SK-N-SH (cell line): ENCODE measurements at regions not wholly inside any gene's neighbourhood (a gene's known extent, or its start where the extent isn't known, plus 50 kb on each side); places are given as distances from the start of the nearest gene placed in this dataset.

Experiments used
- CTCF ChIA-PET: fragments of 300-600, 350-600 bp; formaldehyde crosslinking; extraction: SDS; loops from one replicate; lab custom pipeline; 2021; lab: Yijun Ruan, JAX
- POLR2A ChIA-PET: fragments of 350-600 bp; sonication (Branson Sonifier 250); formaldehyde crosslinking; extraction: SDS; loops from one replicate; lab custom pipeline; 2020; ENCODE audit warnings: antibody characterized with exemption, inconsistent platforms; lab: Yijun Ruan, JAX
- DNase-seq: peaks from one replicate; pipeline ENCODE4 v3.0.0; 2012
- H2AFZ ChIP-seq: fragments of 200-600 bp; sonication (generic); 2 replicates; pipeline ENCODE4 v1.8.1; 2016; ENCODE audit warnings: antibody characterized with exemption, mild to moderate bottlenecking, low read depth
- H3F3A ChIP-seq: fragments of 200-600 bp; sonication (generic); replicated peaks from 2 replicates; pipeline ENCODE3; 2016; ENCODE audit warnings: antibody characterized with exemption, mild to moderate bottlenecking; ENCODE audit not compliant: insufficient read depth
- H3K27ac ChIP-seq, 2 experiments: fragments of 200-500 bp in 1 of 2; fragments of 200-600 bp in 1 of 2; sonication (Bioruptor generic) in 1 of 2; sonication (generic), shearing (Covaris generic) in 1 of 2; 2 replicates each; pipeline versions ENCODE4 v1.5.1 to v1.6.1; 2014 to 2016; ENCODE audit warnings: low read depth in 2 of 2, inconsistent platforms in 1 of 2, low read length in 1 of 2, mild to moderate bottlenecking in 1 of 2, mixed read lengths in 1 of 2
- H3K27me3 ChIP-seq: fragments of 200-600 bp; sonication (generic), shearing (Covaris generic); 2 replicates; pipeline ENCODE4 v1.6.1; 2016; ENCODE audit warnings: mixed run types; ENCODE audit not compliant: insufficient read depth
- H3K36me3 ChIP-seq, 2 experiments: fragments of 200-500 bp in 1 of 2; fragments of 200-600 bp in 1 of 2; sonication (Bioruptor generic) in 1 of 2; sonication (generic) in 1 of 2; replicated peaks in 1 of 2; 2 replicates each; pipeline versions ENCODE3 to v1.5.1; 2014 to 2016; ENCODE audit warnings: low read length in 1 of 2, mild to moderate bottlenecking in 1 of 2; ENCODE audit not compliant: insufficient read depth in 2 of 2, control insufficient read depth in 1 of 2
- H3K4me1 ChIP-seq, 2 experiments: fragments of 200-500 bp in 1 of 2; fragments of 200-600 bp in 1 of 2; sonication (Bioruptor generic) in 1 of 2; sonication (generic), shearing (Covaris generic) in 1 of 2; 2 replicates each; pipeline versions ENCODE4 v1.5.1 to v1.6.1; 2014 to 2016; ENCODE audit warnings: low read depth in 1 of 2, low read length in 1 of 2, mixed run types in 1 of 2; ENCODE audit not compliant: insufficient read depth in 2 of 2, control insufficient read depth in 1 of 2
- H3K4me2 ChIP-seq: fragments of 200-600 bp; sonication (generic), shearing (Covaris generic); 2 replicates; pipeline ENCODE4 v1.6.1; 2017; ENCODE audit warnings: mixed run types
- H3K4me3 ChIP-seq, 2 experiments: fragments of 200-500 bp in 1 of 2; fragments of 200-600 bp in 1 of 2; sonication (Bioruptor generic) in 1 of 2; sonication (generic), shearing (Covaris generic) in 1 of 2; 2 replicates each; pipeline versions ENCODE4 v1.5.1 to v1.8.1; 2014 to 2016; ENCODE audit warnings: low read depth in 2 of 2, inconsistent platforms in 1 of 2, low read length in 1 of 2, mild to moderate bottlenecking in 1 of 2, mixed read lengths in 1 of 2, moderate library complexity in 1 of 2
- H3K79me2 ChIP-seq: fragments of 200-600 bp; sonication (generic); 2 replicates; pipeline ENCODE4 v1.8.1; 2017; ENCODE audit warnings: mild to moderate bottlenecking; ENCODE audit not compliant: insufficient read depth
- H3K9ac ChIP-seq: fragments of 200-600 bp; sonication (generic); 2 replicates; pipeline ENCODE4 v1.6.1; 2017; ENCODE audit warnings: mixed run types
- H3K9me2 ChIP-seq: fragments of 200-600 bp; sonication (generic); 2 replicates; pipeline ENCODE4 v1.6.1; 2017; ENCODE audit warnings: mixed run types
- H3K9me3 ChIP-seq: fragments of 200-600 bp; sonication (generic); 2 replicates; pipeline ENCODE4 v1.6.1; 2017; ENCODE audit warnings: mixed run types, mild to moderate bottlenecking, moderate library complexity
- H4K20me1 ChIP-seq: fragments of 200-600 bp; sonication (generic); 2 replicates; pipeline ENCODE4 v1.6.1; 2017; ENCODE audit warnings: mild to moderate bottlenecking, mixed run types; ENCODE audit not compliant: insufficient read depth
- CTCF ChIP-seq: fragments of 200-600 bp; sonication (generic); IDR thresholded peaks from 2 replicates; pipeline ENCODE4 v1.6.1; 2017; ENCODE audit warnings: antibody characterized with exemption, mild to moderate bottlenecking, moderate library complexity
- ELF1 ChIP-seq: IDR thresholded peaks from 2 replicates; pipeline ENCODE4 v1.4.0; 2012
- FOXJ3 ChIP-seq: sonication (generic); formaldehyde crosslinking; IDR thresholded peaks from 2 replicates; pipeline ENCODE4 v1.5.1; 2020; ENCODE audit warnings: mild to moderate bottlenecking, missing genetic modification reagents
- FOXM1 ChIP-seq: IDR thresholded peaks from 2 replicates; pipeline ENCODE4 v1.4.0; 2012; ENCODE audit warnings: low read depth, mild to moderate bottlenecking
- NRF1 ChIP-seq: IDR thresholded peaks from 2 replicates; pipeline ENCODE4 v1.6.1; 2012; ENCODE audit warnings: low read depth, mild to moderate bottlenecking, low read length
- PBX3 ChIP-seq: IDR thresholded peaks from 2 replicates; pipeline ENCODE4; 2012
- POLR2AphosphoS5 ChIP-seq: IDR thresholded peaks from 2 replicates; pipeline ENCODE4 v1.6.1; 2012; ENCODE audit warnings: low read depth, low read length
- USF1 ChIP-seq: IDR thresholded peaks from 2 replicates; pipeline ENCODE4 v1.4.0; 2012; ENCODE audit warnings: low read depth, borderline replicate concordance
- USF2 ChIP-seq: fragments of 150-350 bp; IDR thresholded peaks from 2 replicates; pipeline ENCODE4 v1.6.1; 2017; ENCODE audit warnings: antibody characterized with exemption, low read length, low read depth, borderline replicate concordance
- YY1 ChIP-seq: IDR thresholded peaks from 2 replicates; pipeline ENCODE4 v1.4.0; 2012; ENCODE audit warnings: low read depth, mild to moderate bottlenecking
- ZBTB33 ChIP-seq: IDR thresholded peaks from 2 replicates; pipeline ENCODE4 v1.4.0; 2012; ENCODE audit warnings: low read depth, borderline replicate concordance
- WGBS: methylation state at CpG from one replicate; pipeline ENCODE4 v1.1.6; 2017; ENCODE audit warnings: low lambda C conversion rate; 5-methylcytosine and 5-hydroxymethylcytosine counted together
- TF ChIP-seq, protein P1 (sequence below): fragments of 150-350 bp; IDR thresholded peaks from 2 replicates; pipeline ENCODE4 v1.6.1; 2016; ENCODE audit warnings: mild to moderate bottlenecking, low read depth, low read length

DNA sequence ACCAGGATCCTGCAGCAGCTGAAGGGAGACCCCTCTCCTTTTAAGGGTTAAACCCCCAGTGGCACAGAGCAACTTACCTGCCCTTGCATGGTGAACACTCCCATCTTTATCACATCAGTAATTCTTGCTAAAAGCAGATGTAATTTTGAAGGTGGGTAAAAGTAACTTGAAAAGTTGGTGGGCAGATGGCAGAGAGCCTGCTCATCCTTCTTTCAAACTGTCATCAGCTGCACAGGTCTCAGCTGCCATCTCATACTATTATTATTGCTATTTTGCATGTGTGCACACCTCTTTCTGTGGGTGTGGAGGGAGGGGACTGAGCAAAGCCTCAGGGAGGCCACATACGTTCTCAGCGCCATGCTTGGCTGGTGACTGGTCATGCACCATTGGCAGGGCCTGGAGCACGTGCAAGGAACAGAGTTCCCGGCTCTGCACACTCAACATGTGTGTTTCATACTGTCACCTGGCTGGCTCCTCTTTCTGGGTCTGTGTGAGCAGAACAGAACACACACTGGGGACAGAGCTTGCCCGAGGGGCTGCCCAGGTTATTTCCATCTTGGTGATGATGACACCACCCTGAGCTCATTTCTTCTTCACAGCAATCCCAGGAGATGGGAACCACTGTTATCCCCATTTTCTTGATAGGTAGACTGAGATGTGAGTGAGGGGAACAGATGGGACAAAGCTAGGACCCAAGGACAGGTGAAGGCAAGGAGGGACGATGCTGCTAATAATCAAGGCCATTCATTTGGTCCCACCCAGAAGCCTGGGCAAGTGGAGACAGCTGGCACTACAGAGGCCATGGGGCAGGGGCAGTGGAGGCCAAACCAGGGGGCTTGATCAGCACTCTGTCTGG lies 95.8 kb upstream of the KLF13 start:
- no peak overlapping the region for H3K4me3 ChIP-seq
- ChIA-PET POLR2A (interaction anchor here (1.1 kb wide), 1 partner anchor 15 kb away, joined by 3 read pairs; no protein-coding TSS in a partner anchor), CTCF (interaction anchor here (2.6 kb wide), 1 partner anchor 16 kb away, joined by 11 read pairs; no protein-coding TSS in a partner anchor)
- H3K4me1 ChIP-seq: peaks cover 3 to 19% of the 10 kb centered on the region in 2 experiments; a peak in 1 of 4 replicates
- WGBS: 67% methylated on average over 6 of the region's 6 CpGs
- H3K9ac ChIP-seq: no peak overlapping the region
- H4K20me1 ChIP-seq: no peaks in the 10 kb centered on the region
- no peaks in the 10 kb centered on the region for H3K9me2 ChIP-seq
- DNase-seq: no peak
- no peaks in the 10 kb centered on the region for H3K36me3 ChIP-seq
- no peaks in the 10 kb centered on the region for H3K9me3 ChIP-seq
- H3F3A ChIP-seq: no peaks in the 10 kb centered on the region
- no peak overlapping the region for H3K27ac ChIP-seq
- no peak for TF ChIP-seq POLR2AphosphoS5
- TF ChIP-seq, protein P1, sequence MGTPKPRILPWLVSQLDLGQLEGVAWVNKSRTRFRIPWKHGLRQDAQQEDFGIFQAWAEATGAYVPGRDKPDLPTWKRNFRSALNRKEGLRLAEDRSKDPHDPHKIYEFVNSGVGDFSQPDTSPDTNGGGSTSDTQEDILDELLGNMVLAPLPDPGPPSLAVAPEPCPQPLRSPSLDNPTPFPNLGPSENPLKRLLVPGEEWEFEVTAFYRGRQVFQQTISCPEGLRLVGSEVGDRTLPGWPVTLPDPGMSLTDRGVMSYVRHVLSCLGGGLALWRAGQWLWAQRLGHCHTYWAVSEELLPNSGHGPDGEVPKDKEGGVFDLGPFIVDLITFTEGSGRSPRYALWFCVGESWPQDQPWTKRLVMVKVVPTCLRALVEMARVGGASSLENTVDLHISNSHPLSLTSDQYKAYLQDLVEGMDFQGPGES: no peak
- no peak for TF ChIP-seq PBX3
- no peak for TF ChIP-seq NRF1
- TF ChIP-seq CTCF: no peak
- TF ChIP-seq ELF1: no peak
- no peak overlapping the region for H3K4me2 ChIP-seq
- no peaks in the 10 kb centered on the region for H3K79me2 ChIP-seq
- no peak overlapping the region for H2AFZ ChIP-seq
- no peaks in the 10 kb centered on the region for H3K27me3 ChIP-seq

- H3K36me3 ChIP-seq: no peaks in the 10 kb centered on the region
- H3K27me3 ChIP-seq: no peaks in the 10 kb centered on the region
- H3K9ac ChIP-seq: no peak overlapping the region
- H3K79me2 ChIP-seq: no peaks in the 10 kb centered on the region
- peaks cover 15 to 31% of the 10 kb centered on the region in 2 experiments; a peak in 3 of 4 replicates for H3K4me1 ChIP-seq
- 80% methylated on average over 5 of the region's 5 CpGs for WGBS
- no peak overlapping the region for H2AFZ ChIP-seq
- H3K4me2 ChIP-seq: no peak overlapping the region
- H3K9me2 ChIP-seq: no peaks in the 10 kb centered on the region
- H3F3A ChIP-seq: no peaks in the 10 kb centered on the region
- H3K9me3 ChIP-seq: no peaks in the 10 kb centered on the region
- no peak overlapping the region; a peak in 1 of 4 replicates for H3K27ac ChIP-seq
- H4K20me1 ChIP-seq: no peaks in the 10 kb centered on the region
- POLR2A ChIA-PET: interaction anchor here (3.1 kb wide), 1 partner anchor 91 kb away, joined by 22 read pairs; the partner anchor contains the start of gene KLF13
- no peak overlapping the region for H3K4me3 ChIP-seq
- CTCF ChIA-PET: interaction anchor here (0.9 to 1.9 kb wide), 3 partner anchors 20 to 200 kb away, joined by 3 to 6 read pairs (median 3); no protein-coding TSS in a partner anchor
- no peak for DNase-seq
- TF ChIP-seq, protein P1: no peak
- no peak for TF ChIP-seq USF1
- no peak for TF ChIP-seq ZBTB33
- no peak for TF ChIP-seq USF2
- TF ChIP-seq FOXJ3 (CRISPR knock-in tag): no peak
- TF ChIP-seq CTCF: no peak
- no peak for TF ChIP-seq YY1
- TF ChIP-seq ELF1: no peak
- no peak for TF ChIP-seq FOXM1
Measured at GRCh38 chr15:31234815-31235214, 91.8 kb upstream of the KLF13 start.
